EL (cell line): ENCODE measurements at regions not wholly inside any gene's neighbourhood (a gene's known extent, or its start where the extent isn't known, plus 50 kb on each side); places are given as distances from the start of the nearest gene placed in this dataset.
"Not testable (repeated sequence)": the region's sequence is repeated elsewhere in the genome, so short reads cannot be mapped to it uniquely, and the experiment has no call there.

Experiments used
- DNase-seq: peaks from one replicate; pipeline ENCODE4 v3.0.0-alpha.2; 2016

DNA sequence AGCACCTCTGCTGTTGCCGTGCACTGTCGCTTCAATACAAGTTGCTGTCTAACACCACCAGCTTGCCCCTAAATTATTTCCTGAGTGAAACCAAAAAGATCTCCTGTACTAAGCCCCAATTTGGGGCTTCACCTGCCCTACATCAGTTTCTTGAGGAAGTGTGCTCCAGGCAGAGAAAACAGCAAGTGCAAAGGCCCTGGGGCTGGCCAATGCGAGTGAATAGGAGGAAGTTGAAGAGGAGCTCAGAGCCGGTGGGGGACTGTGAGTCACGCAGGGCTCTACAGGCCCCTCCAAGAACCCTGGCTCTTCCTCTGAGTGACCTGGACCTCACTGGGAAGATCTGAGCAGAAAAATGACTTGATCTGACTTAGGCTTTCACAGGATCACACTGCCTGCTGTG lies 117.2 kb downstream of the IPO8 start:
- no peak for DNase-seq

DNA sequence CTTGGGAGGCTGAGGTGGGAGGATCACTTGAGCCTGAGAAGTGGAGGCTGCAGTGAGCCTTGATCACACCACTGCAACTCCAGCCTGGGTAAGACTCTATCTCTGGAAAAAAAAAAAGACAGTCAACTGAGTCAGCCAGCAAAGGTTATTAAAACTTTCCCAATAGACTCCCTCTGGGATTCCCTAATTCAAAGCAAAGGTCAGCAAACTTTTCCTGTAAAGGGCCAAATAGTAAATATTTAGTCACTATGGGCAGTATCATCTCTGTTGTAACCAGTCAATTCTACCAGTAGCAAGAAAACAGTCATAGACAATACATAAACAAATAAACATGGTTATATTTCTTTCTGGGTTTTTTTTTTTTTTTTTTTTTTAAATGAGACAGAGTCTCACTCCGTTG lies 122.5 kb downstream of the IPO8 start:
- DNase-seq = no peak

DNA sequence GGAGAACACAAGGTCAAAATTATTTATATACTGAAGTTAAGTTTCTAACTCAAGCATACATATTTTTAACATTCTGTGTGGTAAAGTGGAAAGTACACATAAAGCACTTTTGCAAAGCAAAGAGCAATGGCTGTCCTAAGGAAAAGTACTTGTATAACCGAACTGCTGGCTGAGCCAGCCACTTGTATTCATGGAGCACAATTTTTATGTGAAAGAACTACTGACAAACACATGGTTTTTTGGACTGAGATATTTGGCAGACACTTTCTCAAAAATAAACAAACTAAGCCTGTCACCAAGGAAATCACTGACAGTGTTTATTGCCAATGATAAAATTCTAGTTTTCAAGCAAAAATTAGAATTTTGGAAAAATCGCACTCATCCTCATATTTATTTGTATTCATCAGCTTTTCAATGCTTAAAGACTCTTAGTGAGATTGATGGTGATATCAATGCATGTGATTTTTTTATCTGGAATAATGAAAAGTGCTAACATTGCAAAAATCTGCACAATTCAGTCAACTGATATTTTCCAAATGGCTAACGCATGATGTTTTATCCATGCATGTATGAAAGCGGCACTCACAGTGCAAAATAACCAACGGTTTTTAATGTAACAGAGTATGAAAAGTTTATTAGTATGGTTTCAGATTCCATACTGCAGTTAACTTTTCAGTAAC lies 125.3 kb downstream of the IPO8 start:
- no peak for DNase-seq

GRCh38 chr12:30569426-30569825 lies 126.2 kb downstream of the IPO8 start:
- DNase-seq = no peak

DNA sequence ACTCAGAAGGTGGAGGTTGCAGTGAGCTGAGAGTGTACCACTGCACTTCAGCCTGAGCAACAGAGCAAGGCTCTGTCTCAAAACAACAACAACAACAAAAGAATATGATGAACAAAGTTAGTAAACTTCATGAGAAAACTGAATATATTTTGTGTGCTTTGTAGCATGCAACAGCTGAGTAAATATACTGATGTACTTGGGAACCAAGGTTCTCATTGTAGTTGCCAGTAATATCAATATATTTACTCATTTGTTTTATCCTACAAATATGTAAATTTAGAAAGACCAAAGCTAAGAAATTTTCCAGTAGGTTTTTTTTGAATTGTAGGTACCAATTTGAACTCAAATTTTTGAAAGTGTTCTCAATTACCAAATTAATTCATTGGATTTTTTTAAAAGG lies 127.2 kb downstream of the IPO8 start:
- no peak for DNase-seq

- DNase-seq = no peak
Observed at GRCh38 chr12:30567082-30567481, 128.6 kb downstream of the IPO8 start.

GRCh38 chr12:30564394-30564793 lies 131.3 kb downstream of the IPO8 start:
- DNase-seq = no peak

- DNase-seq = no peak
Observed at GRCh38 chr12:30548203-30548602, 147.5 kb downstream of the IPO8 start.

DNA sequence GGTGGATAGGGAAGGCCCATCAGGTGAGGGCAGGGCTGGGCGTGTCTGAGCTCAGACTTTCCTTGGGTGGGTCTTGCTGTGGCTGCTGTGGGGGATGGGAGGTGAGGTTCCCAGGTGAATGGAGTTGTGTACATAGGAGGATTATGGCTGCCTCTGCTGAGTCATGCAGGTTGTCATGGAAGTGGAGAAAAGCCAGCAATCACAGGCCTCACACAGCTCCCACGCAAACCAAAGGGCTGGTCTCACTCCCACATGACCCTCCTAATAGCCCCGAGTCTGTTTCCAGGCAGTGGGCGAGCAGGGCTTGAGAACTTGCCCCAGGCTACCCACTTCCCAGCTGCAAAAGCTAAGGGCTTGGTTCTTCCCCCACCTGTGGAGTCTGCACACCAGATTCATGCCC lies 149.5 kb downstream of the IPO8 start:
- DNase-seq = no peak

DNA sequence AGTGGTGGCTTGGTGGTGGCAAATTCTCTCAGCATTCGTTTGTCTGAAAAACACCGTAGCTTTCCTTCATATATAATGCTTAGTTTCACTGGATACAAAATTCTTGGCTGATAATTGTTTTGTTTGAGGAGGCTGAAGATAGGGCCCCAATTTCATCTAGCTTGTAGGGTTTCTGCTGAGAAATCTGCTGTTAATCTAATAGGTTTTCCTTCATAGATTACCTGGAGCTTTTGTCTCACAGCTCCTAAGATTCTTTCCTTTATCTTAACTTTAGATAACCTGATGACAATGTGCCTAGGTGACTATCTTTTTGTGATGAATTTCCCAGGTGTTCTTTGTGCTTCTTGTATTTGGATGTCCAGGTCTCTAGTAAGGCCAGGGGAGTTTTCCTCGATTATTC lies 151.0 kb downstream of the IPO8 start:
- DNase-seq = not testable (repeated sequence)

DNA sequence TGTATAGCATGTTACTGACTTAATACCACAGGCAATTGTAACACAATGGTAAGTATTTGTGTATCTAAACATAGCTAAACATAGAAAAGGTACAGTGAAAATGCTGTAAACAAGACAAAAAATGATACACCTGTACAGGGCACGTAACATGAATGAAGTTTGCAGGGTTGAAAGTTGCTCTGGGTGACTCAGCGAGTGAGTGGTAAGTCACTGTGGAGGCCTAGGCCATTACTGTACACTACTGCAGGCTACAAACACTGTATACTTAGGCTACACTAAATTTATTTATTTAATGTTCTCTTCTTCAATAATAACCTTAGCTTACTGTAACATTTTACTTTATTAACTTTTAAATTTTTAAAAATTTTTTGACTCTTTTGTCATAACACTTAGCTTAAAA lies 158.4 kb downstream of the IPO8 start:
- no peak for DNase-seq

DNA sequence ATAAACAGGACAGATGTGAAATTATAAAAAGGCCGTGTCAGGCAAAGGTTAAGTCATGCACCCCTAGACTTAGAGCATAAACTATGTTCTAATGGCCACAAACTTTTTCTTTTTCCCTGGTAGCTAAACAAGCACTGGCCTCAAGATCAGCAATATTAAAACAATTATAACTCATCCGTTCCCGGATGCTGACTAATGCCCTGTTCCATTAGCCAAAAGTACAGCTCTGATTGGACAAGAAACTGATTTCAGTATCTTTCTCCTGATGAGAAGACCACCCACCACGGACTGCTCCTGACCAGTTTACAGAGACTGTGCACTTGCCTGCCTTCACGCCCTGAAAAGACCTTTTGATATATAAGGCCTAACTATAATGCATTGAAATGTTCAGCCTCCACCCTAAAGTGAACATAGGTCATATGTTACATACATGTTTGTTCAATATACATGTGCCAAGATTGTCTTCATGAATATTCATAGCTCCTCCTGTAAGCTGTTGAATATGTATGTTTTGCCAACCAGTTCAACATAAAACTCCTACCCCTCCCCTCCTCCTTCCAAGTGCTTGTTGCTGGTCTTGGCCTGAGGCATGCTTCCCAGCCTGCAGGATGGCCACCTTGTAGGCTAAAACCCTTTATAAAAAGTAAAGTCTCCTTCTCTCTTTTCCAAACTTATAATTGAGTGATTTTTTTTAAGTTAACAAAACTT lies 162.0 kb downstream of the IPO8 start:
- peak; percentile 3 for DNase-seq

DNA sequence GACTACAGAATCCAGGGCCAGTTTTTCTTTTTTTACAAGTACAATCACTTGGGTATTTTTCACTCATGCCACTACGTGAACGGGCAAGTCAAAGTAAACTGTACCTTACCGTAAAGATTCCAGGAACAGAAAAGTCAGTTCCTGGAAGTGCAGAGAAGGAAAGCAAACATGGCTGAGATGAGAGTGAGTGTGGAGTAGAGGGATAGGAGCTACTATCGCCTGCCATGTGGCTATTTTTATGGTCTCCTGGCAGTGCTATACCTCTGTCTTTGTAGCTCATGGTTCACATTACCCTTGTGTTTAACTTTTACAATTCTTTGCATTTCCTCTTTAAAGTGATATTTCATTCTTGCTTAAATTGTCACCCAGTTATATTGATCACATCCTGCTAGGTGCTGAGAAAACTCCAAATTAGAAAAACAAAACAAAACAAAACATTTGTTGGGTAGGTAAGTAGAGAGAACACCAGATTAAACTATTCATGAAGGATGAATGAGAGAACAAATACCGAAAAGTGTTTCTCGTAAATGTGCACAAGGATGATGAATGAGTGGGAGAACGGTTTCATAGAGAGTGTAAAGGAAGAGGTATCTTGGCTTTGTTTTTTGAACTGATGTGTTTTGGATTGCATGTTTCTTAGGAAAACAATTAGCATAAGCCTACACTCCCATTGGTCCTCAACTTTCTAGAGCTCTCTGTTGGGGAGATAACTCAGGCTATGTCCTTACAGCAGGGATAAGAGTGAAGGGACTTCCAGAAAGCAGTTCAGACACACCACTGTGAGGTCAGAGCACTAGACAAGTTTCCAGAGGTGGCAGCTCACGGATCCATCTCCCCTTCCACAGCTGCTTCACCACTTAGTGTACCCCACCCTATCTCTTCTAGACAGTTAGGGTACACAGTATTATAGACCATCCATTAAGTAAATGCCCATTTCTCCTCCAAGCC lies 163.7 kb downstream of the IPO8 start:
- no peak for DNase-seq

GRCh38 chr12:30529489-30530269 lies 166.0 kb downstream of the IPO8 start:
- no peak for DNase-seq

GRCh38 chr12:30525171-30525570 lies 170.5 kb downstream of the IPO8 start:
- no peak for DNase-seq

- DNase-seq = not testable (repeated sequence)
Observed at GRCh38 chr12:30520285-30520684, 175.4 kb downstream of the IPO8 start.

DNA sequence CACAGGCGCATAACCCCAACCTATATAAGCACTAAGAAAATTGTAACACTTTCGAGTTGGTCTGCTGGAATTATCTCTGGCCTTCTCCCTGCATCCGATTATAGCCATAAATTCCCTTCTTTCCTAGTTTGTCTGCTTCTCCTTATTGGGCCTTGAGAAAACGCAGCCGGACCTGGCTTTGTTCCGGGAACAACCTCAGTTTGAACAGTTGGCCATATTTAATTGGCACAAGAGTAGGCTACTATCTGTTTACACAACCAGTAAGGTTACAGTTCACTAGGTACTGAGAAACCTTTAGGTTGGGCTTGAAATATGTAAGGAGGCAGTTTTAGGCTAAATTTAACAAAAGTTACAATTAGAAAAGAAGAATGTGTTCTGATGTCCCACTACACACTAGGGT lies 176.1 kb downstream of the IPO8 start:
- DNase-seq = no peak

- no peak for DNase-seq
Observed at GRCh38 chr12:30517320-30517719, 178.3 kb downstream of the IPO8 start.

DNA sequence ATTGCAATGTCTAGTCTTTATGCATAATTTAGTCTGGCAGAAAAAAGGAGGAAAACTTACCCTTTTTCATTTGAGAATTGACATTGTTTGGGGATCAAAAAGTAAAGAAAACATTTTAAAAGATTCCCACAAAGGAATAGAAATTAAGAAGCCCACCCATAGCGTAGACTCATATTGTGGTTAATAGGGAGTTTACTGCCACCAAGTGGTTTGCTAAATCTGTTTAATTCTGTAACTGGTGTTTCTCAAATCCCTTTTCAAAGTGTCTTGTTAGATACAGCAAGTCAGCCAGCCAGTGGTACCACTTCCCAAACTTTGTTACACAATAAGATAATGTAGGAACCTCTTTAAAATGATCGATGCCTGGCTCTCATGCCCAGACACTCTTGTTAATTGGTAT lies 180.3 kb downstream of the IPO8 start:
- DNase-seq = no peak

DNA sequence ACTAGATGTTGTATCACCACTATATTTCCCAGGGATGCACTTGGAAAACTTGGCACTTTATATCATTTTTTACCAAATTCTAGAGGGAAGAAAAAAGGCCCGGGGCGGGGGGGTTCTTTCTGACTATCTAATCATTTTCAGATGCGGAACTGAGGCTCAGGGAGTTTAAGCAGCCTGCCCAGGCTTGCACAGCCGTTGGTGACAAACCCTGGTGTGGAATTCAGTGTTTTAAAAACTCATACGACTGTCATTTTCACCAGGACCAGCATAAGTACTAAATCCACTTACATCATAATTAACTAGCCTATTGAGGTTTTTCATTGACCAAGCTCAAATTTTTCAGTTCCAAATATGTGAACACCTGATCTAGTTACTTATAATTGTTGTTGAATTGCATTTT lies 181.0 kb downstream of the IPO8 start:
- no peak for DNase-seq

DNA sequence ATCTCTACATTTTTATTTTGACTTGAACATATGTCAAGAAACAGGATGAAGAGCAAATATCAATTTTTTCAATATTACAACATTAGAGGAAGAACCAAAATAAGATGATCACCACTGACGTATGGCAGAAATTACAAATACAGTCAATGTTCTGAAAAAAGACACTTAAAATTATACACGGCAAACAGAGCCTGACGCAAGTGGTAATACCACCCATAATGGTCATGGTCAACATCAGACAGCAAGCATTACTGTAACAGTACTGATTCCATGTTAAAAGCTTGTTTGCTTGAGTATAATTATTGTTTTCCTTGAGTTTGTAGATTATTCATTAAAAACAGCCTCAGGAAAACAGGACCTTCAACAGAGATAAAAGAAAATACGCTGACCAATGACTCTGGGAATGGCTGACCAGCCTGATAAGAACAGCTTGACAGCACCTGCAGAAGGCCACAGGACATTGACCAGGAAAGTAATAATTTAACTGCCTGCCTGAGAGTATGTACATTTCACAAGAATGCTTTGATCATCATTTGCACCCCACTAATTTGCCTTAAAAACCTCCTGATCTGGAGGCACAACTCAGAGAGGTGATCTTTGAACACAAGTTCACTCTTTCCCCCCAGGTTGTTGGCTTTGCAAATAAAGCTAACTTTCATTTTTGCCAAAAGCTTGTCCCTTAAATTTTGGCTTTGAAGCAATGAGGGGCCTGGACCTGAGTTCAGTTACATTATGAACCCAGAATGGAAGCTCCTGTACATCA lies 187.3 kb downstream of the IPO8 start:
- no peak for DNase-seq

DNA sequence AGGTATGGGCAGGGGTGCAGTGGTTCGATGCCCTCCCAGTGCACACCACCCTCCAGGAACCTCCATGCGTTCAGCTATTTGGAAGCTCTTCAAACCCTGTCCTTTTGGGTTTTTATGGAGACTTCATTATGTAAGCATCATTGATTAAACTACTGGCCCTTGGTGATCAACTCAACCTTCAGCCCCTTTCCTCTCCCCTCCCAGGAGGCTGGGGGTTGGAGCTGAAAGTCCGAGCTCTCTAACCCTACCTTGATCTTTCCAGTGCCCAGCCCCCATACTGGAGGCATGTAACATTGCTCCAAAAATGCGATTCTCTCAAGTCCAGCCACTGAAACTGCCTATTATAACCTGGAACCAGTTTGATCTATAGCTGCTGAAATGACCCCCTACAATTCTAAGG lies 188.1 kb downstream of the IPO8 start:
- no peak for DNase-seq
